Testis (tissue), 2 donors: ENCODE measurements at regions not wholly inside any gene's neighbourhood (a gene's known extent, or its start where the extent isn't known, plus 50 kb on each side); places are given as distances from the start of the nearest gene placed in this dataset.

Experiments
- POLR2A ChIP-seq: fragments of 450-650 bp; IDR thresholded peaks from one replicate; pipeline ENCODE4 v1.6.1; 2017; ENCODE audit warnings: antibody characterized with exemption, mild to moderate bottlenecking, moderate library complexity
- TF ChIP-seq, protein P1 (sequence below), 3 experiments: fragments of 450-650 bp in 2 of 3; fragments of 200-600 bp in 1 of 3; sonication (generic) in 1 of 3; IDR thresholded peaks; one replicate each; pipeline ENCODE4 v1.5.1; 2016 to 2019; ENCODE audit warnings: antibody characterized with exemption in 3 of 3, mild to moderate bottlenecking in 2 of 3, moderate library complexity in 1 of 3

DNA sequence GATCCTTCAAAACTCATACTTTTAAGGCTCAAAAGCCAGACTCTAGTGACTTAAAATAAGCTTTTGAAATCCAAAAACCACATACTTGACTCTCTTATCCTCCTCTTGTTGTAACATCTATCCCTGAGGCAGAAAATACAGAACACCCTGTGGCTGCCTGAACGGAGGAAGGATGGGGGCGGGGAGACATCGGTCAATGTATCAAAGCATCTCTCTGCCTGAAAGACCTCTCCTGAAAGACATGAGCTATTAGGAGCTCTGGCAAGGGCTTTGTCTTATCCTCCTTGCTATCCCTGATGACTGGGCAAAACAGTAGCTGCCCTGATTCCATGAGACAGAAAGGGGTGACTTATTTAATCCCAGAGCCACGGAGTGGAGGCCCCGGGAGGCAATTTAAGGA is 122.4 kb downstream of the MN1 start:
- TF ChIP-seq, protein P1, sequence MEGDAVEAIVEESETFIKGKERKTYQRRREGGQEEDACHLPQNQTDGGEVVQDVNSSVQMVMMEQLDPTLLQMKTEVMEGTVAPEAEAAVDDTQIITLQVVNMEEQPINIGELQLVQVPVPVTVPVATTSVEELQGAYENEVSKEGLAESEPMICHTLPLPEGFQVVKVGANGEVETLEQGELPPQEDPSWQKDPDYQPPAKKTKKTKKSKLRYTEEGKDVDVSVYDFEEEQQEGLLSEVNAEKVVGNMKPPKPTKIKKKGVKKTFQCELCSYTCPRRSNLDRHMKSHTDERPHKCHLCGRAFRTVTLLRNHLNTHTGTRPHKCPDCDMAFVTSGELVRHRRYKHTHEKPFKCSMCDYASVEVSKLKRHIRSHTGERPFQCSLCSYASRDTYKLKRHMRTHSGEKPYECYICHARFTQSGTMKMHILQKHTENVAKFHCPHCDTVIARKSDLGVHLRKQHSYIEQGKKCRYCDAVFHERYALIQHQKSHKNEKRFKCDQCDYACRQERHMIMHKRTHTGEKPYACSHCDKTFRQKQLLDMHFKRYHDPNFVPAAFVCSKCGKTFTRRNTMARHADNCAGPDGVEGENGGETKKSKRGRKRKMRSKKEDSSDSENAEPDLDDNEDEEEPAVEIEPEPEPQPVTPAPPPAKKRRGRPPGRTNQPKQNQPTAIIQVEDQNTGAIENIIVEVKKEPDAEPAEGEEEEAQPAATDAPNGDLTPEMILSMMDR (IDR thresholded peaks at IDR 0.05), result no peak
- no peak for TF ChIP-seq POLR2A
